Heart left ventricle (tissue), 13 donors: ENCODE measurements at regions not wholly inside any gene's neighbourhood (a gene's known extent, or its start where the extent isn't known, plus 50 kb on each side); places are given as distances from the start of the nearest gene placed in this dataset.

Source experiments
- CTCF ChIP-seq, 12 donors: fragments of 200-600 bp; sonication (generic) in 4 of 12; IDR thresholded peaks; one replicate each; pipeline versions ENCODE4 v1.5.0 to v1.8.0; 2018 to 2022; ENCODE audit warnings: antibody characterized with exemption in 12 of 12, mild to moderate bottlenecking in 5 of 12
- POLR2A ChIP-seq, 2 donors: fragments of 450-650 bp; IDR thresholded peaks; one replicate each; pipeline ENCODE4 v1.6.1; 2017; ENCODE audit warnings: antibody characterized with exemption in 2 of 2, mild to moderate bottlenecking in 2 of 2, moderate library complexity in 2 of 2
- donor health status: ischemic (EF 13 %, LVEDD 7.1; RV severe dilation, severe dysfunction).
- donor health status: DM: no; HTN: yes; CAD: no.
- donor health status: DM: no; HTN: no; CAD: no.
- donor health status: ischemic (EF 25% LVEDD 6.9; RV normal size, moderate dysfunction).
- donor health status: ischemic (EF 25% LVEDD 5.7; RV mildly dilated, moderate dysfunction).
- donor health status: ischemic (EF 35%, LVEDD 5.7; RV mildly dilated, moderate dysfunction).
- donor health status: nonischemic (EF 11% LVEDD 7.7; RV severe dilation, severe dysfunction).
- donor health status: DM: yes; HTN: yes; CAD: no.
- donor health status: PGD.
- donor health status: ischemic (EF 29% LVEDD 5.4; RV normal size, mild dysfunction).
- donor health status: nonischemic (EF 23%, LVEDD 6.1; RV moderate dilation, normal function).

GRCh38 chr2:76251342-76251741 lies 540.6 kb upstream of the GCFC2 start:
- TF ChIP-seq CTCF (IDR thresholded peaks at IDR 0.05) (no peak), POLR2A (IDR thresholded peaks at IDR 0.05) (no peak)
